DND-41 (cell line): ENCODE measurements at regions not wholly inside any gene's neighbourhood (a gene's known extent, or its start where the extent isn't known, plus 50 kb on each side); places are given as distances from the start of the nearest gene placed in this dataset.

ENCODE experiments used
- ATAC-seq: fragments of 200-7000 bp; cut with Tn5 transposase; 3 replicates; pipeline ENCODE4 v1.9.1; 2021; ENCODE audit warnings: low read depth; ENCODE audit not compliant: insufficient read depth
- DNase-seq: peaks from one replicate; pipeline ENCODE4 v3.0.0-alpha.2; 2020
- H2AFZ ChIP-seq: 2 replicates; pipeline ENCODE4 v1.6.0; 2012; ENCODE audit warnings: low read depth, low read length
- H3K27ac ChIP-seq: 2 replicates; pipeline ENCODE4 v1.5.1; 2012; ENCODE audit warnings: low read length, inconsistent platforms
- H3K27me3 ChIP-seq: fragments of 200-600 bp; sonication (generic); 2 replicates; pipeline ENCODE4 v1.6.0; 2012; ENCODE audit warnings: low read length, mild to moderate bottlenecking, inconsistent platforms; ENCODE audit not compliant: insufficient read depth, poor library complexity
- H3K36me3 ChIP-seq: 2 replicates; pipeline ENCODE4 v1.5.1; 2012; ENCODE audit warnings: low read length, inconsistent platforms; ENCODE audit not compliant: insufficient read depth
- H3K4me1 ChIP-seq: 2 replicates; pipeline ENCODE4 v1.5.1; 2012; ENCODE audit warnings: mild to moderate bottlenecking, low read length; ENCODE audit not compliant: insufficient read depth
- H3K4me2 ChIP-seq: 2 replicates; pipeline ENCODE4 v1.6.0; 2012; ENCODE audit warnings: mild to moderate bottlenecking, moderate library complexity, low read length, inconsistent platforms; ENCODE audit not compliant: insufficient read depth
- H3K4me3 ChIP-seq, 2 experiments: fragments of 200-600 bp in 1 of 2; shearing (Covaris generic) in 1 of 2; 2 replicates each; pipeline ENCODE4 v1.5.1; 2012 to 2016; ENCODE audit warnings: inconsistent platforms in 2 of 2, low read length in 2 of 2, mild to moderate bottlenecking in 2 of 2, low read depth in 1 of 2, moderate library complexity in 1 of 2
- H3K79me2 ChIP-seq: 2 replicates; pipeline ENCODE4 v1.6.0; 2012; ENCODE audit warnings: low read length, inconsistent platforms; ENCODE audit not compliant: insufficient read depth
- H3K9ac ChIP-seq: 2 replicates; pipeline ENCODE4 v1.6.0; 2012; ENCODE audit warnings: low read depth, mild to moderate bottlenecking, inconsistent platforms, low read length, moderate library complexity
- H3K9me3 ChIP-seq: 2 replicates; pipeline ENCODE4 v1.5.1; 2012; ENCODE audit warnings: low read length, moderate library complexity, mild to moderate bottlenecking, inconsistent platforms; ENCODE audit not compliant: insufficient read depth, severe bottlenecking
- H4K20me1 ChIP-seq: 2 replicates; pipeline ENCODE4 v1.6.0; 2012; ENCODE audit warnings: low read length; ENCODE audit not compliant: insufficient read depth
- CTCF ChIP-seq: IDR thresholded peaks from 2 replicates; pipeline ENCODE4 v1.5.1; 2012; ENCODE audit warnings: borderline replicate concordance, low read length, moderate library complexity, mild to moderate bottlenecking; ENCODE audit not compliant: poor library complexity, severe bottlenecking; ENCODE audit errors: extremely low read depth
- EZH2 ChIP-seq: IDR thresholded peaks from 3 replicates; pipeline ENCODE4 v1.6.1; 2012; ENCODE audit warnings: borderline replicate concordance, low read depth, mild to moderate bottlenecking, moderate library complexity, low read length, inconsistent platforms; ENCODE audit not compliant: severe bottlenecking

DNA sequence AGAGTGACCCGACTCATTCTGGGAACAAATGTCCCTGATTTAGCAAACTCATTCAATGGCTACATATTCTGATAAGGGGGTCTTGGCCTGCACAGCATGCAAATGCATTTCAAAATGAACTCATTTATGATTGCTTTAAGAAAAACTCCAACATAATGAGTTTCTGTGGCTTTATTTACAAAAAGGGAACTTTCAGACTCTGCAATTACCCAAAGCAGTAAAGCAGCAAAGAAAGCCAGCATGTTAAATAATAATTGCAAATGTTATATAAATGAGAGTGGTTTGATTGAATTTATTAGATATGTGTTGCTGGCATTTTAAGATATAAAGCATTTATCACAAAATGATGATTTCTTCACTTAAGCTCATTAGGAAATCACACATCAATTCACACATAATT, 295.7 kb downstream of the FBXW7 start:
- H3K4me1 ChIP-seq: no peaks in the 10 kb centered on the region
- no peaks in the 10 kb centered on the region for H3K36me3 ChIP-seq
- H4K20me1 ChIP-seq: no peaks in the 10 kb centered on the region
- H3K27ac ChIP-seq: no peak overlapping the region
- no peak overlapping the region for H3K4me3 ChIP-seq
- H2AFZ ChIP-seq: no peak overlapping the region
- H3K9ac ChIP-seq: no peak overlapping the region
- no peak for TF ChIP-seq CTCF
- no peak for TF ChIP-seq EZH2
- no peak for ATAC-seq
- DNase-seq: no peak
- no peak overlapping the region for H3K4me2 ChIP-seq
- H3K9me3 ChIP-seq: no peaks in the 10 kb centered on the region
- no peaks in the 10 kb centered on the region for H3K27me3 ChIP-seq
- H3K79me2 ChIP-seq: no peaks in the 10 kb centered on the region

GRCh38 chr4:152239216-152239615, 296.7 kb downstream of the FBXW7 start:
- no peak overlapping the region for H3K4me2 ChIP-seq
- H2AFZ ChIP-seq: peak overlapping the region; percentile 51
- no peak overlapping the region for H3K27ac ChIP-seq
- no peaks in the 10 kb centered on the region for H4K20me1 ChIP-seq
- H3K79me2 ChIP-seq: no peaks in the 10 kb centered on the region
- no peaks in the 10 kb centered on the region for H3K36me3 ChIP-seq
- no peak for TF ChIP-seq CTCF
- TF ChIP-seq EZH2: no peak
- ATAC-seq: no peak
- H3K4me3 ChIP-seq: no peak overlapping the region
- no peaks in the 10 kb centered on the region for H3K27me3 ChIP-seq
- no peaks in the 10 kb centered on the region for H3K9me3 ChIP-seq
- H3K4me1 ChIP-seq: no peaks in the 10 kb centered on the region
- DNase-seq: no peak
- no peak overlapping the region for H3K9ac ChIP-seq

- Histone ChIP-seq H3K9ac (no peak overlapping the region), H3K9me3 (no peaks in the 10 kb centered on the region), H3K27ac (no peak overlapping the region), H3K27me3 (no peaks in the 10 kb centered on the region), H3K4me2 (no peak overlapping the region), H4K20me1 (no peaks in the 10 kb centered on the region), H3K36me3 (no peaks in the 10 kb centered on the region), H3K4me1 (no peaks in the 10 kb centered on the region), H3K4me3 (no peak overlapping the region), H3K79me2 (no peaks in the 10 kb centered on the region), H2AFZ (no peak overlapping the region)
- ATAC-seq: no peak
- TF ChIP-seq EZH2 (no peak), CTCF (no peak)
- no peak for DNase-seq
Observed at GRCh38 chr4:152236519-152237056, 299.3 kb downstream of the FBXW7 start.

DNA sequence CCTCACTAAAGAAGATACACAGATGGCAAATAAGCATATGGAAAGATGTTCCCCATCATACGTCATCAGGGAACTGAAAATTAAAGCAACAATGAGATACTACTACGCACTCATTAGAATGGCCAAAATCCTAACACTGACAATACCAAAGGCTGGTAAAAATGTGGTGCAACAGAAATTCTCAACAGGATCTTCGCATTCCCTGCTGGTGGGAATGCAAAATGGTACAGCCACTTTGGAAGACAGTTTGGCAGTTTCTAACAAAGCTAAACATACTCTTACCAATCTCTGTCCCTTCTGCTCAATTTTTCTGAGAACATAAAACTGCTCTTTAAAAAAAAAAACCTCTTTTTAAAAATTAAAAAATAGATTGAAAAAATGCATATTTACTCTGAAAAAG, 300.2 kb downstream of the FBXW7 start:
- no peak overlapping the region for H3K4me2 ChIP-seq

More for the DNA sequence above, 300.2 kb downstream of the FBXW7 start:
- Histone ChIP-seq H3K27ac (no peak overlapping the region), H3K4me3 (no peak overlapping the region), H3K9me3 (peaks cover 2% of the 10 kb centered on the region), H3K27me3 (no peaks in the 10 kb centered on the region), H3K36me3 (no peaks in the 10 kb centered on the region), H3K9ac (no peak overlapping the region), H2AFZ (no peak overlapping the region), H3K4me1 (no peaks in the 10 kb centered on the region), H4K20me1 (no peaks in the 10 kb centered on the region), H3K79me2 (no peaks in the 10 kb centered on the region)
- TF ChIP-seq EZH2 (no peak), CTCF (no peak)
- DNase-seq (no peak), ATAC-seq (no peak)
